NCI-H2107 treated with DMSO at 0.1 percent for 48 hours (cell line): ENCODE measurements at regions not wholly inside any gene's neighbourhood (a gene's known extent, or its start where the extent isn't known, plus 50 kb on each side); places are given as distances from the start of the nearest gene placed in this dataset.
A peak's percentile ranks its signal among the peaks of the same experiment; 100 is the strongest.
"Not testable (repeated sequence)": the region's sequence is repeated elsewhere in the genome, so short reads cannot be mapped to it uniquely, and the experiment has no call there.

ENCODE experiments used
- DNase-seq: peaks from one replicate; lab custom pipeline; 2025; ENCODE audit not compliant: unreplicated experiment; lab: John Stamatoyannopoulos, UW

GRCh38 chr1:4463631-4464030, 190.8 kb upstream of the AJAP1 start:
- DNase-seq: no peak

GRCh38 chr1:4464478-4464877, 189.9 kb upstream of the AJAP1 start:
- no peak for DNase-seq

- no peak for DNase-seq
These were observed 187.2 kb upstream of the AJAP1 start for GRCh38 chr1:4467241-4467640.

- no peak for DNase-seq
These were observed 186.0 kb upstream of the AJAP1 start for GRCh38 chr1:4468386-4468785.

- DNase-seq: no peak
These were observed 185.4 kb upstream of the AJAP1 start for GRCh38 chr1:4468804-4469514.

- no peak for DNase-seq
These were observed 178.0 kb upstream of the AJAP1 start for GRCh38 chr1:4476394-4476793.

- no peak for DNase-seq
These were observed 173.0 kb upstream of the AJAP1 start for GRCh38 chr1:4481451-4481850.

- DNase-seq: no peak
These were observed 171.9 kb upstream of the AJAP1 start for GRCh38 chr1:4482526-4482925.

- DNase-seq: no peak
These were observed 171.3 kb upstream of the AJAP1 start for GRCh38 chr1:4483021-4483625.

- DNase-seq: peak; percentile 1
These were observed 169.0 kb upstream of the AJAP1 start for GRCh38 chr1:4485398-4485797.

GRCh38 chr1:4485878-4486277, 168.5 kb upstream of the AJAP1 start:
- DNase-seq: no peak

- DNase-seq: no peak
These were observed 167.8 kb upstream of the AJAP1 start for GRCh38 chr1:4486408-4487120.

GRCh38 chr1:4488018-4488417, 166.4 kb upstream of the AJAP1 start:
- no peak for DNase-seq

- no peak for DNase-seq
These were observed 164.9 kb upstream of the AJAP1 start for GRCh38 chr1:4489486-4489885.

GRCh38 chr1:4489992-4490391, 164.4 kb upstream of the AJAP1 start:
- DNase-seq: not testable (repeated sequence)

- no peak for DNase-seq
These were observed 160.4 kb upstream of the AJAP1 start for GRCh38 chr1:4494027-4494426.

- DNase-seq: no peak
These were observed 159.9 kb upstream of the AJAP1 start for GRCh38 chr1:4494558-4494957.

GRCh38 chr1:4495809-4496208, 158.6 kb upstream of the AJAP1 start:
- no peak for DNase-seq

- no peak for DNase-seq
These were observed 154.0 kb upstream of the AJAP1 start for GRCh38 chr1:4500441-4500840.

- no peak for DNase-seq
These were observed 147.8 kb upstream of the AJAP1 start for GRCh38 chr1:4506591-4506990.

- no peak for DNase-seq
These were observed 145.2 kb upstream of the AJAP1 start for GRCh38 chr1:4509206-4509605.

GRCh38 chr1:4510276-4510691, 144.1 kb upstream of the AJAP1 start:
- DNase-seq: no peak
